ENCODE measurements at regions not wholly inside any gene's neighbourhood (a gene's known extent, or its start where the extent isn't known, plus 50 kb on each side); places are given as distances from the start of the nearest gene placed in this dataset.

DNA sequence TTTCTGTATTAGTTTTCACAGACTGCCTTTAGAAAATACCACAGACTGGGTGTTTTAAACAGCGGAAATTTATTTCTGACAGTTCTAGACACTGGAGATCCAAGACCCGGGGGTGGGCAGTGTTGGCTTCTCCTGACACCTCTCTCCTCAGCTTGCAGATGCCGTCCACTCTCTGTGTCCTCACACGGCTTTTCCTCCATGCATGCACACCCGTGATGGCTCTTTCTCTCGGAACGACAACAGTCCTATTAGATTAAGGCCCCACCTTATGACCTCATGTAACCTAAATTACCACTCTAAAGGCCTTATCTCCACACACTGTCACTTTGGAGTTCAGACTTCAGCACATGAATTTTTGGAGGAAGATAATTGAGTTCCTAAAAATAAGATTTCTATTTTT, 142.9 kb upstream of the VWC2 start:
- no peak overlapping the region for H3K27ac ChIP-seq (ENCODE audit: insufficient read depth, low read length)
- H4K91ac ChIP-seq (ENCODE audit: insufficient read depth, low read depth, low read length), result no peak overlapping the region
- no peak overlapping the region for H4K5ac ChIP-seq (ENCODE audit: low read depth, low read length)
- WGBS, 2 experiments (ENCODE audit: extremely low coverage in 2 of 2, insufficient read length in 1 of 2), result 36% methylated on average over 5 of the region's 7 CpGs; no CpG with 5 or more reads in 1 of the 2 experiments
- dilution Hi-C loops (cut with HindIII; ENCODE audit: low sequenced_read_pairs, unreplicated experiment) (no loop called here), intact Hi-C loops (cut with micrococcal nuclease) (no loop called here), in situ Hi-C loops (cut with MboI; ENCODE audit: low sequenced_read_pairs) (no loop called here)
- ChIA-PET CTCF (no interaction called here), POLR2A (ENCODE audit: unreplicated experiment) (no interaction called here)
- no peak for TF ChIP-seq BHLHE40 (IDR thresholded peaks at IDR 0.05; ENCODE audit: low read depth, low read length)
- TF ChIP-seq MXI1 (IDR thresholded peaks at IDR 0.05; ENCODE audit: borderline replicate concordance, low read depth, low read length), result no peak
- TF ChIP-seq RCOR1 (IDR thresholded peaks at IDR 0.05; ENCODE audit: insufficient replicate concordance, low read length), result no peak
- TF ChIP-seq SMC3 (IDR thresholded peaks at IDR 0.05; ENCODE audit: low read depth, low read length), result no peak
- TF ChIP-seq, protein P1, sequence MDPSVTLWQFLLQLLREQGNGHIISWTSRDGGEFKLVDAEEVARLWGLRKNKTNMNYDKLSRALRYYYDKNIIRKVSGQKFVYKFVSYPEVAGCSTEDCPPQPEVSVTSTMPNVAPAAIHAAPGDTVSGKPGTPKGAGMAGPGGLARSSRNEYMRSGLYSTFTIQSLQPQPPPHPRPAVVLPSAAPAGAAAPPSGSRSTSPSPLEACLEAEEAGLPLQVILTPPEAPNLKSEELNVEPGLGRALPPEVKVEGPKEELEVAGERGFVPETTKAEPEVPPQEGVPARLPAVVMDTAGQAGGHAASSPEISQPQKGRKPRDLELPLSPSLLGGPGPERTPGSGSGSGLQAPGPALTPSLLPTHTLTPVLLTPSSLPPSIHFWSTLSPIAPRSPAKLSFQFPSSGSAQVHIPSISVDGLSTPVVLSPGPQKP (IDR thresholded peaks at IDR 0.05; ENCODE audit: borderline replicate concordance, low read depth, low read length), result no peak
- TF ChIP-seq RFX5 (IDR thresholded peaks at IDR 0.05; ENCODE audit: low read depth, low read length), result no peak
- TF ChIP-seq MAFK (IDR thresholded peaks at IDR 0.05; ENCODE audit: low read depth, low read length), result no peak
- no peak for TF ChIP-seq NFE2L2 (IDR thresholded peaks at IDR 0.05; ENCODE audit: low read depth, low read length)
- no peak for TF ChIP-seq RAD21 (IDR thresholded peaks at IDR 0.05; ENCODE audit: low read length)
- H3K4me2 ChIP-seq (ENCODE audit: low read depth, low read length), result no peak overlapping the region
- H3K79me1 ChIP-seq (ENCODE audit: low read depth in 1 of 2, low read length in 2 of 2), result no peaks in the 10 kb centered on the region
- H4K20me1 ChIP-seq (ENCODE audit: insufficient read depth, low read length), result no peaks in the 10 kb centered on the region
- DNase-seq, result no peak
- no peak overlapping the region for H3K9ac ChIP-seq (ENCODE audit: low read depth, low read length)
- H2AFZ ChIP-seq (replicated peaks; ENCODE audit: low read length, poor library complexity), result no peak overlapping the region
- H2AK9ac ChIP-seq (replicated peaks; ENCODE audit: low read depth, low read length, poor library complexity), result no peak overlapping the region
- ATAC-seq (ENCODE audit: low read depth), result no peak
- H3K9me1 ChIP-seq (ENCODE audit: insufficient read depth, low read length), result no peaks in the 10 kb centered on the region
- BruUV-seq (replicated peaks), result no TSS peak
- no peak overlapping the region for H3K4ac ChIP-seq (ENCODE audit: low read depth, low read length)
- no peak overlapping the region for H4K8ac ChIP-seq (ENCODE audit: low read depth in 2 of 2, low read length in 2 of 2)
- no peak overlapping the region for H3K4me3 ChIP-seq (ENCODE audit: insufficient read depth, low read depth, low read length)
- H3K9me3 ChIP-seq (ENCODE audit: control insufficient read depth, insufficient read depth, low read length), result peaks cover 9% of the 10 kb centered on the region
- no peaks in the 10 kb centered on the region for H3K27me3 ChIP-seq (ENCODE audit: control insufficient read depth, insufficient read depth, low read length)
- no peak overlapping the region for H3K14ac ChIP-seq (replicated peaks; ENCODE audit: low read depth, low read length)
- H2BK15ac ChIP-seq (ENCODE audit: low read depth, low read length), result no peak overlapping the region
- no peak overlapping the region for H2BK120ac ChIP-seq (ENCODE audit: low read depth, low read length)
- no peaks in the 10 kb centered on the region for H3K36me3 ChIP-seq (ENCODE audit: control insufficient read depth, insufficient read depth, low read length)
- no peak overlapping the region for H2BK20ac ChIP-seq (ENCODE audit: low read depth, low read length)
- H3K56ac ChIP-seq (ENCODE audit: extremely low read depth, insufficient read depth, low read length), result no peak overlapping the region
- no peak overlapping the region for H3K23ac ChIP-seq (ENCODE audit: low read depth, low read length)
- H2AK5ac ChIP-seq (ENCODE audit: low read depth, low read length), result no peak overlapping the region
- H3K18ac ChIP-seq (ENCODE audit: low read depth, low read length), result no peak overlapping the region
- no peak overlapping the region for H2BK5ac ChIP-seq (ENCODE audit: low read depth, low read length, poor library complexity, severe bottlenecking)
- H3K4me1 ChIP-seq (ENCODE audit: control insufficient read depth, insufficient read depth, low read length), result no peaks in the 10 kb centered on the region

Measured in IMR-90 (cell line).